ENCODE measurements at regions not wholly inside any gene's neighbourhood (a gene's known extent, or its start where the extent isn't known, plus 50 kb on each side); places are given as distances from the start of the nearest gene placed in this dataset.

GRCh38 chr2:37425408-37425807 is 81.0 kb downstream of the QPCT start:
- no peaks in the 10 kb centered on the region for H3K4me1 ChIP-seq
- H3K9me3 ChIP-seq = no peaks in the 10 kb centered on the region
- H3K4me3 ChIP-seq (ENCODE audit: low read depth, low read length) = no peak overlapping the region
- no peak for DNase-seq
- TF ChIP-seq CTCF (IDR thresholded peaks at IDR 0.05; ENCODE audit: low read depth, low read length) = no peak
- no peaks in the 10 kb centered on the region for H3K36me3 ChIP-seq
- H3K27me3 ChIP-seq = no peaks in the 10 kb centered on the region

GRCh38 chr2:37427241-37427640 is 82.8 kb downstream of the QPCT start:
- no peaks in the 10 kb centered on the region for H3K9me3 ChIP-seq
- no peak for TF ChIP-seq CTCF (IDR thresholded peaks at IDR 0.05; ENCODE audit: low read depth, low read length)

GRCh38 chr2:37436323-37436722 is 91.9 kb downstream of the QPCT start:
- no peaks in the 10 kb centered on the region for H3K9me3 ChIP-seq
- H3K27me3 ChIP-seq = no peaks in the 10 kb centered on the region
- H3K4me3 ChIP-seq (ENCODE audit: low read depth, low read length) = no peak overlapping the region
- no peak for DNase-seq
- no peak for TF ChIP-seq CTCF (IDR thresholded peaks at IDR 0.05; ENCODE audit: low read depth, low read length)
- H3K36me3 ChIP-seq = no peaks in the 10 kb centered on the region
- H3K4me1 ChIP-seq = no peaks in the 10 kb centered on the region

More at GRCh38 chr2:37427241-37427640, 82.8 kb downstream of the QPCT start:
- Histone ChIP-seq H3K4me1 (no peaks in the 10 kb centered on the region), H3K36me3 (no peaks in the 10 kb centered on the region), H3K4me3 (ENCODE audit: low read depth, low read length) (no peak overlapping the region), H3K27me3 (no peaks in the 10 kb centered on the region)
- DNase-seq = no peak

GRCh38 chr2:37439131-37439642 is 94.8 kb downstream of the QPCT start:
- Histone ChIP-seq H3K27me3 (no peaks in the 10 kb centered on the region), H3K9me3 (no peaks in the 10 kb centered on the region), H3K36me3 (no peaks in the 10 kb centered on the region), H3K4me1 (no peaks in the 10 kb centered on the region), H3K4me3 (ENCODE audit: low read depth, low read length) (no peak overlapping the region)
- no peak for TF ChIP-seq CTCF (IDR thresholded peaks at IDR 0.05; ENCODE audit: low read depth, low read length)
- no peak for DNase-seq

- Histone ChIP-seq H3K9me3 (no peaks in the 10 kb centered on the region), H3K36me3 (no peaks in the 10 kb centered on the region), H3K4me1 (no peaks in the 10 kb centered on the region), H3K27me3 (no peaks in the 10 kb centered on the region), H3K4me3 (ENCODE audit: low read depth, low read length) (no peak overlapping the region)
- no peak for DNase-seq
- TF ChIP-seq CTCF (IDR thresholded peaks at IDR 0.05; ENCODE audit: low read depth, low read length) = no peak
These were observed 96.6 kb downstream of the QPCT start for GRCh38 chr2:37441055-37441454.

- Histone ChIP-seq H3K9me3 (no peaks in the 10 kb centered on the region), H3K4me1 (no peaks in the 10 kb centered on the region), H3K4me3 (ENCODE audit: low read depth, low read length) (no peak overlapping the region), H3K36me3 (no peaks in the 10 kb centered on the region), H3K27me3 (no peaks in the 10 kb centered on the region)
- DNase-seq = no peak
- TF ChIP-seq CTCF (IDR thresholded peaks at IDR 0.05; ENCODE audit: low read depth, low read length) = no peak
These were observed 98.7 kb downstream of the QPCT start for GRCh38 chr2:37443082-37443481.

All from BE2C (cell line).